ENCODE measurements at regions not wholly inside any gene's neighbourhood (a gene's known extent, or its start where the extent isn't known, plus 50 kb on each side); places are given as distances from the start of the nearest gene placed in this dataset.

- no peak overlapping the region for H3K4me2 ChIP-seq (replicated peaks; ENCODE audit: extremely low read depth, low read length, poor library complexity, severe bottlenecking)
- intact Hi-C loops (cut with micrococcal nuclease), result no loop called here
- no peaks in the 10 kb centered on the region for H3K4me1 ChIP-seq (ENCODE audit: control insufficient read depth in 1 of 2, insufficient read depth in 2 of 2, low read length in 2 of 2)
Measured at GRCh38 chr7:9488555-9488954, 1055.1 kb downstream of the NXPH1 start.

GRCh38 chr7:9498303-9498702 lies 1064.9 kb downstream of the NXPH1 start:
- H3K9me3 ChIP-seq (replicated peaks in 1 of 2; ENCODE audit: control insufficient read depth in 1 of 2, insufficient read depth in 1 of 2, low read length in 2 of 2), result peaks cover 0 to 4% of the 10 kb centered on the region in 2 donors
- H2AFZ ChIP-seq (ENCODE audit: insufficient read depth, low read depth, low read length, poor library complexity, severe bottlenecking), result no peak overlapping the region
- WGBS (ENCODE audit: insufficient coverage), result no CpG with 5 or more reads among the region's 3 CpGs
- H3K36me3 ChIP-seq (replicated peaks in 1 of 2; ENCODE audit: control insufficient read depth in 1 of 2, insufficient read depth in 2 of 2, low read length in 2 of 2), result no peaks in the 10 kb centered on the region
- intact Hi-C loops (cut with micrococcal nuclease), result no loop called here
- H3K27me3 Mint-ChIP-seq (ENCODE audit: low read depth in 3 of 3), result no peaks in the 10 kb centered on the region
- H3K36me3 Mint-ChIP-seq, result no peaks in the 10 kb centered on the region
- no peak overlapping the region for H3K4me3 ChIP-seq (replicated peaks in 1 of 3; ENCODE audit: low read depth in 2 of 3, low read length in 3 of 3)
- TF ChIP-seq CTCF (IDR thresholded peaks at IDR 0.05), result no peak
- H3K27me3 ChIP-seq (ENCODE audit: control insufficient read depth in 2 of 2, insufficient read depth in 2 of 2, low read length in 2 of 2), result no peaks in the 10 kb centered on the region
- H3K4me1 ChIP-seq (ENCODE audit: control insufficient read depth in 1 of 2, insufficient read depth in 2 of 2, low read length in 2 of 2), result no peaks in the 10 kb centered on the region
- H3K27ac ChIP-seq (ENCODE audit: low read depth in 1 of 2, low read length in 2 of 2), result no peak overlapping the region
- no peak overlapping the region for H3K4me2 ChIP-seq (replicated peaks; ENCODE audit: extremely low read depth, low read length, poor library complexity, severe bottlenecking)
- H3K4me1 Mint-ChIP-seq, result no peaks in the 10 kb centered on the region
- H3K79me2 ChIP-seq (ENCODE audit: insufficient read depth, low read length), result no peaks in the 10 kb centered on the region
- H3K4me3 Mint-ChIP-seq, result no peak overlapping the region
- no peak for DNase-seq
- peaks cover 0 to 7% (median 2%) of the 10 kb centered on the region in 7 donors for H3K9me3 Mint-ChIP-seq
- H3K9ac ChIP-seq (ENCODE audit: insufficient read depth, low read length, poor library complexity, severe bottlenecking), result no peak overlapping the region
- H4K20me1 ChIP-seq (ENCODE audit: insufficient read depth, low read length), result no peaks in the 10 kb centered on the region
- H3K27ac Mint-ChIP-seq, result no peak overlapping the region

More at GRCh38 chr7:9488555-9488954, 1055.1 kb downstream of the NXPH1 start:
- Histone ChIP-seq H4K20me1 (ENCODE audit: insufficient read depth, low read length) (no peaks in the 10 kb centered on the region), H3K4me3 (replicated peaks in 1 of 3; ENCODE audit: low read depth in 2 of 3, low read length in 3 of 3) (no peak overlapping the region), H3K9ac (ENCODE audit: insufficient read depth, low read length, poor library complexity, severe bottlenecking) (no peak overlapping the region), H3K27ac (ENCODE audit: low read depth in 1 of 2, low read length in 2 of 2) (no peak overlapping the region), H3K79me2 (ENCODE audit: insufficient read depth, low read length) (no peaks in the 10 kb centered on the region), H3K27me3 (ENCODE audit: control insufficient read depth in 2 of 2, insufficient read depth in 2 of 2, low read length in 2 of 2) (no peaks in the 10 kb centered on the region), H2AFZ (ENCODE audit: insufficient read depth, low read depth, low read length, poor library complexity, severe bottlenecking) (no peak overlapping the region), H3K9me3 (replicated peaks in 1 of 2; ENCODE audit: control insufficient read depth in 1 of 2, insufficient read depth in 1 of 2, low read length in 2 of 2) (peaks cover 0 to 5% of the 10 kb centered on the region in 2 donors), H3K36me3 (replicated peaks in 1 of 2; ENCODE audit: control insufficient read depth in 1 of 2, insufficient read depth in 2 of 2, low read length in 2 of 2) (no peaks in the 10 kb centered on the region)
- no peak for TF ChIP-seq CTCF (IDR thresholded peaks at IDR 0.05)
- no peak for DNase-seq
- no peaks in the 10 kb centered on the region for H3K36me3 Mint-ChIP-seq
- no peak overlapping the region for H3K27ac Mint-ChIP-seq
- H3K4me1 Mint-ChIP-seq, result no peaks in the 10 kb centered on the region
- no peak overlapping the region for H3K4me3 Mint-ChIP-seq
- peaks cover 0 to 1% (median 0%) of the 10 kb centered on the region in 3 donors for H3K27me3 Mint-ChIP-seq (ENCODE audit: low read depth in 3 of 3)
- H3K9me3 Mint-ChIP-seq, result peaks cover 3 to 9% (median 7%) of the 10 kb centered on the region in 7 donors
